Activated CD4-positive, alpha-beta T cell treated with anti-CD3 and anti-CD28 coated beads, Interleukin-2, Interleukin-6, amounts not matched to agents 100 ng/mL and 50 ng/mL, durations not matched to agents 16 hours and 8 hours (primary cell): ENCODE measurements at regions not wholly inside any gene's neighbourhood (a gene's known extent, or its start where the extent isn't known, plus 50 kb on each side); places are given as distances from the start of the nearest gene placed in this dataset.
"Not testable (repeated sequence)": the region's sequence is repeated elsewhere in the genome, so short reads cannot be mapped to it uniquely, and the experiment has no call there.

Experiments used
- DNase-seq: peaks from one replicate; pipeline ENCODE4 v3.0.0-alpha.2; 2020

- no peak for DNase-seq
These were observed 144.8 kb upstream of the FAR2 start for GRCh38 chr12:29004066-29004935.

DNA sequence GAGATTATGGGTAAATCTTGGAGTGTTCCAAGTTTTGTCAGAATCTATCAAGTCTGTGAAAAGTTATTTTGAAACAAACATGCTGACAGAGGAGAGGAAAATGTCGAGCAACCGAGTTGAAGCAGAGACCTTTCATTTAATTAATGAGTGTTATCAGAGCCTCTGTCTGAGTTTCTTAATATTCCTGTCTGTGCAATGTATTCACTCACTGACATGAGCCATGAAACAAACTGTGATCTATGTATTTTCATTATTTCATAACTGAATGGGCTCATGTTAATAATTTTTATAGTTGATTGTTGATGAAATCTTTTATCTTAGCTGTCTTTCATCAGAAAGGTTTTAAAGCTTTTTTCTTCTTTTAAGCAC, 144.2 kb upstream of the FAR2 start:
- no peak for DNase-seq

- DNase-seq, result no peak
These were observed 140.3 kb upstream of the FAR2 start for GRCh38 chr12:29008786-29009185.

- DNase-seq, result peak; percentile 52
These were observed 136.4 kb upstream of the FAR2 start for GRCh38 chr12:29012673-29013072.

DNA sequence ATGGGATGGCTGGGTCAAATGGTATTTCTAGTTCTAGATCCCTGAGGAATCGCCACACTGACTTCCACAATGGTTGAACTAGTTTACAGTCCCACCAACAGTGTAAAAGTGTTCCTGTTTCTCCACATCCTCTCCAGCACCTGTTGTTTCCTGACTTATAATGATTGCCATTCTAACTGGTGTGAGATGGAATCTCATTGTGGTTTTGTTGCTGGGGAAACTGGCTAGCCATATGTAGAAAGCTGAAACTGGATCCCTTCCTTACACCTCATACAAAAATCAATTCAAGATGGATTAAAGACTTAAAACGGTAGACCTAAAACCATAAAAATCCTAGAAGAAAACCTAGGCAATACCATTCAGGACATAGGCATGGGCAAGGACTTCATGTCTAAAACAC, 131.5 kb upstream of the FAR2 start:
- not testable (repeated sequence) for DNase-seq

GRCh38 chr12:29023436-29024076, 125.5 kb upstream of the FAR2 start:
- DNase-seq, result no peak

GRCh38 chr12:29024117-29024516, 125.0 kb upstream of the FAR2 start:
- no peak for DNase-seq

GRCh38 chr12:29025937-29026336, 123.1 kb upstream of the FAR2 start:
- no peak for DNase-seq

DNA sequence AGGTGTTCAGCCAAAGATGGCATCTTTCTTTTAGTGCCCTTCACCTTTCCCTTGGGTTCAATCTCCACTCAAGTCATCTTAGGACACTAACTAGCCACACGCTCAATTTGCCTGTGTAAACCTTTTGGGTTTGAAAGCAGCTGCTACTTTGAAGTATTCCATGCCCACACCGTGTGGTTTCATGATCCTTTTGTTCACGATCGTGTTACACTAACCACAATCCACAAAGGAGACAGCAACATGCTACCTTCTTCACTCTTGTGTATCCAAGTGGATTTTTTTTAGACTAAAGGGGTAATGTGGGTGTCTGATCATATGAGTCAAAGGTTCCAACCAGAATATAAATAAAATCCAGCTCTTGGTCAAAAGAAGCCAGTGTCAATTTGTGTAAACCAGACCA, 122.7 kb upstream of the FAR2 start:
- no peak for DNase-seq

DNA sequence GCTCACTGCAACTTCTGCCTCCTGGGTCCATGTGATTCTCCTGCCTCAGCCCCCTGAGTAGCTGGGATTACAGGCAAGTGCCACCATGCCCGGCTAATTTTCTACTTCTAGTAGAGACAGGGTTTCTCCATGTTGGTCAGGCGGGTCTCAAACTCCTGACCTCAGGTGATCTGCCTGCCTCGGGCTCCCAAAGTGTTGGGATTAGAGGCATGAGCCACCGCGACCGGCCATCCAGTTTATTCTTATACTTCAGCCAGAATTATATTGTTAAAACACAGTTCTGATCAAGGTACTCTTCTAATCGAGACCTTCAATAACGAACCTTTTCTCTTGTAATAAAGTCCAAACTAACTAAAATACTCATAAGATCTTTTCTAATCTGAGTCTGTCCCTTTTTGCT, 119.6 kb upstream of the FAR2 start:
- DNase-seq, result not testable (repeated sequence)

- DNase-seq, result no peak
These were observed 119.1 kb upstream of the FAR2 start for GRCh38 chr12:29030006-29030405.

DNA sequence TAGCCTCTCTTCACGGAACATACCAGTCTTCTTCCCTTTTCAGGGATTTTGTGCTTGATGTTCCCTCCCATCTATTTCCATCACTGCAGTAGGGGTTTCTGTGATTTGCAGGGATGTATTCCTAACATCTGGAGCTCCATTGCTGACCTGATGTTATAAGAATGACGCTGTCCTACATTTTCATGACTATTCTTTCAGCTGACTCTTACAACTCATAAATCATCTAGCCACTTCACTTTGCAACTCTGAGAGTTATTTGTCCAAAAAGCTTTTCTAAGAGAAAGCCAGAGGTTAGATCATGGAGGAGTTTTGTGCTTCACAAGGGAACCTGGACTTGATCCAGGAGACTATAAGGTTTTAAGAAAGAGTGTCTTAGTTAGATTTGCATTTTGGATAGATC, 116.6 kb upstream of the FAR2 start:
- DNase-seq, result no peak

DNA sequence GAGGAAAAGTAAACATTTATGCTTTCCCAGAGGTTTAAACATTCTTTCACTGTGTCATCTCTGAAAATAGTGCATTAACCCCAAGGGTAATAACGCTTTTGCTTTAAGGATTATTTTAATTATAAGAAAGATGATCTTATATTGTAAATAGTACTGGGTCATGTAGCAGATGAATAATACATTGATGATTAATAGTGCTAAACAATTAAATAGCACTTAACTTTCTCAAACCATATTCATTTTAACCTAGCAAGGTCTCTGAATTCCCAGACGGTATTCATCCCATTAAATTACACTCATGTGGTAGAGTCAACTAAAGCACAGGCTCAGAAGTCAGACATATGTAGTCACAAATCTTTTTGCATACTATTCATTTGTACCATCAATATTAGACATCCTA, 115.6 kb upstream of the FAR2 start:
- no peak for DNase-seq

GRCh38 chr12:29035112-29035511, 114.0 kb upstream of the FAR2 start:
- no peak for DNase-seq

GRCh38 chr12:29039013-29039412, 110.1 kb upstream of the FAR2 start:
- DNase-seq, result no peak

DNA sequence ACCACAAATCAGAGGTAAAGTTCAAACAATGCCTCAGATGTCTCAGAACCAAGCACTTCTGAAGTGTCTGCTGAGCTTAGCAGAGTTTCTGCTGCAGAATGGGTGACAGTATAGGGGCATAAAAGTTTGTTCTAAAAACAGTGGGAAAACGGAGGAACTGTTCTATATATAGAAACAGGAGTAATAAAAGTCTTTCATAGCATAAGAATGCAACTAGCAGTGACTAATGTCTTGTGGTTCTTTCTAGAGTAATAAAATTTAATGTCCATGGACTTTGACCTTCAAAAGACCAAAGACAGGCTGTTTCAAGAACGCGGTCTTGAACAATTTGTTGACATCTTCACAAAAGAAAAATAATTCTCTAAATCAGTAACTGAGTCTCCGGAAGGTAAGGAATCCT, 107.5 kb upstream of the FAR2 start:
- no peak for DNase-seq

DNA sequence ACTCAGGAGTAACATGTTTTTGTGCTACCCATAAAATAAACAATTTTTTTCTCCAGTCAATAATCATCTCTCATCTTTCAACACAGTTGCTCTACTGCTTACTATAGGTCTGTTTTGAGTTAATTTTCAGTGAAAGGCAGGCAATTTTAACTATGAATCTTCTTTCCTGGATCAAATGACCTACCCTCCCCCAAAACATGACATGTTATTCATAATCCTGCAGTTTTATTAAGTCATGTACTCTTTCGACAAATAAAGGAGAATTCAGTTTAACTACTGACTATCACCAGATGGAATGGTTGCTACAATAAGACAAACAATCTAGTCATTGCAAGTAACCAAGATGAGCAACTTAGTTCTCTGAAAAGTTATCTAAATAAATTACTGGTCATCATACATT, 106.0 kb upstream of the FAR2 start:
- DNase-seq, result no peak

DNA sequence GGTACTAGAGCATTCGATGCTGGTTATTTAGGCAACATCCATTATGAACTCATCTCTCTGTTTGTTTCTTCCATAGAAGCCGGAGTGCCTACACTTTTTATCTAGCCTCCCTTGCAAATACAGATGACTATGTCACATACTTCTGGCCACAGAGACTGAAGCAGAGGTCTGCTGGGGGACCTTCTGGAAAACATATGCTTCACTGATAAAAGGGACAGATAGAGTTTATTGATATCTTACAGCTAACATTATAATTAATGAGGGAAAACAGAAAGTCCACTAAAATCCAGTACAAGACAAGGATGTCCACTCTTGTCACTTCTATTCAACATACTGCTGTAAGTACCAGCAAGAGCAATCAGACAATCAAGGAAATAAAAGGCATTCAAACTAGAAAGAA, 104.3 kb upstream of the FAR2 start:
- DNase-seq, result no peak

DNA sequence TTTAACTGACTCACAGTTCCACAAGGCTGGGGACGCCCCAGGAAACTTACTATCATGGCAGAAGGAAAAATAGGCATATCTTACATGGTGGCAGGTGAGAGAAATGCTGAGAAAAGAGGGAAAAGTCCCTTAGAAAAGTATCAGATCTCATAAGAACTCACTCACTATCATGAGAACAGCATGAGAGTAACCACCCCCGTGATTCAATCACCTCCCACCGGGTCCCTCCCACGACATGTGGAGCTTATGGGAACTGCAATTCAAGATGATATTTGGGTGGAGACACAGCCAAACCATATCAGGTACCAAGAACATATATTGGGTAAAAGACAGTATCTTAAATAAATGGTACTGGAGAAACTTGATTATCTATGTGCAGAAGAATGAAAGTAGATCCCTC, 100.3 kb upstream of the FAR2 start:
- DNase-seq, result no peak

DNA sequence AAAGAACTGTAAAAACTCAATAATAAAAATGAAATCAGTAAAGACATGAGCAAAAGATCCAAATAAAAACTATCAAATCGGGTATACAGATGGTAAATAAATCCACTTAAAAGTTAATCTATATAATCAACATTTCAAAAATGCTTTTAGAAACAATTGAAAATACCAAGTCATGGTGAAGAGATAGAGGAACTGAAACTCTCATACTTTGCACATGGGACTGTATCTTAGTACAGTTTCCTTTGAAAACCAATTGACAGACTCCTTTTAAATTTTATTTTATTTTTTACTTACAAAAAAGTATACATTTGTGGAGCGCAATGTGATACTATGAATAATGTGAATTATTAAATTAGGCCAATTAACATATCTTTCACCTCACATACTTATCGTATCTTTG, 98.6 kb upstream of the FAR2 start:
- no peak for DNase-seq

DNA sequence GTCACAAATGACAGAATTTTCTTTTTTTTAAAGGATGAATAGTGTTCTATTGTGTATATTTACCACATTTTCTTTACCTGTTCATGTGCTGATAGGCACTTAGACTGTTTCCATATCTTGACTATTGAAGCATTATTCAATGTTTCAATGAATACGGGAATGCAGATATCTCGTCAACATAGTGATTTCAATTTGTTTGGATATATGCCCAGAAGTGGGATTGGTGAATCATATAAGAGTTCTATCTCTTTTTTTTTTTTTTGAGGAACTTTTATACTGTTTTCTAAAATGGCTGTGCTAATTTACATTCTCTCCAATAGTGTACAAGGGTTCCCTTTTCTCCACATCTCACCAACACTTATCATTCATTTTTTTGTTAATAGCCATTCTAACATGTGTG, 97.9 kb upstream of the FAR2 start:
- DNase-seq, result no peak

GRCh38 chr12:29053567-29053966, 95.5 kb upstream of the FAR2 start:
- DNase-seq, result no peak

- DNase-seq, result no peak
These were observed 94.0 kb upstream of the FAR2 start for GRCh38 chr12:29054858-29055663.
